Right lobe of liver (tissue), 4 donors: ENCODE measurements at regions not wholly inside any gene's neighbourhood (a gene's known extent, or its start where the extent isn't known, plus 50 kb on each side); places are given as distances from the start of the nearest gene placed in this dataset.

ENCODE experiments used
- CTCF ChIP-seq, 4 donors: fragments of 200-600 bp in 3 of 4; fragments of 450-650 bp in 1 of 4; IDR thresholded peaks; one replicate each; pipeline versions ENCODE4 v1.5.1 to v1.8.0; 2016 to 2022; ENCODE audit warnings: antibody characterized with exemption in 4 of 4, mild to moderate bottlenecking in 2 of 4
- POLR2A ChIP-seq: fragments of 450-650 bp; IDR thresholded peaks from one replicate; pipeline ENCODE4 v1.6.1; 2017; ENCODE audit warnings: antibody characterized with exemption, mild to moderate bottlenecking
- donor health status: DM: no; HTN: no; CAD: no.
- donor health status: DM: no; HTN: no; CAD: no.
- donor health status: DM: no; HTN: yes; CAD: no.

DNA sequence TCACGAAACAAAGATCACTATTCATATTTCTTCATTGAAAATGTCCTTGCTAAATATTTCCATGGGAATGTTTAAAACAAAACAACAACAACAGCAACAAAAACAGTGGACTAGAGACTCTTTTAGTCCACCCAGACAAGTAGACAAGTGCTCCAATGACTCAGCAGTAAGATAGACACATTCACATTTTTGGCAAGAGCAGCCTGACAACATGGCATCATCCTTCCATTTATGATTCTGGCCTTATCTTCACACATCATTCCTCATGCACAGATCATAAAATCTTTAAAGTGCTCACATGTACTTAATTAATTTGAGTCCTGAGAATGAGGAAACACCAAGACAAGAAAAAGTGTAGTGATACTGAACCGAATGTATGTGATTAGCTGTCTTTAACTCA lies 132.6 kb upstream of the PDE4D start:
- no peak for TF ChIP-seq CTCF (IDR thresholded peaks at IDR 0.05)
- no peak for TF ChIP-seq POLR2A
